ENCODE measurements at regions not wholly inside any gene's neighbourhood (a gene's known extent, or its start where the extent isn't known, plus 50 kb on each side); places are given as distances from the start of the nearest gene placed in this dataset.
"Not testable (repeated sequence)": the region's sequence is repeated elsewhere in the genome, so short reads cannot be mapped to it uniquely, and the experiment has no call there.

GRCh38 chr20:24842274-24842917 lies 106.7 kb upstream of the CST7 start:
- Mint-ChIP-seq H3K27ac (no peak overlapping the region), H3K36me3 (ENCODE audit: low read depth) (no peaks in the 10 kb centered on the region), H3K9me3 (peaks cover 11% of the 10 kb centered on the region), H3K4me1 (ENCODE audit: low read depth) (no peaks in the 10 kb centered on the region), H3K27me3 (peaks cover 11% of the 10 kb centered on the region), H3K4me3 (no peak overlapping the region)

DNA sequence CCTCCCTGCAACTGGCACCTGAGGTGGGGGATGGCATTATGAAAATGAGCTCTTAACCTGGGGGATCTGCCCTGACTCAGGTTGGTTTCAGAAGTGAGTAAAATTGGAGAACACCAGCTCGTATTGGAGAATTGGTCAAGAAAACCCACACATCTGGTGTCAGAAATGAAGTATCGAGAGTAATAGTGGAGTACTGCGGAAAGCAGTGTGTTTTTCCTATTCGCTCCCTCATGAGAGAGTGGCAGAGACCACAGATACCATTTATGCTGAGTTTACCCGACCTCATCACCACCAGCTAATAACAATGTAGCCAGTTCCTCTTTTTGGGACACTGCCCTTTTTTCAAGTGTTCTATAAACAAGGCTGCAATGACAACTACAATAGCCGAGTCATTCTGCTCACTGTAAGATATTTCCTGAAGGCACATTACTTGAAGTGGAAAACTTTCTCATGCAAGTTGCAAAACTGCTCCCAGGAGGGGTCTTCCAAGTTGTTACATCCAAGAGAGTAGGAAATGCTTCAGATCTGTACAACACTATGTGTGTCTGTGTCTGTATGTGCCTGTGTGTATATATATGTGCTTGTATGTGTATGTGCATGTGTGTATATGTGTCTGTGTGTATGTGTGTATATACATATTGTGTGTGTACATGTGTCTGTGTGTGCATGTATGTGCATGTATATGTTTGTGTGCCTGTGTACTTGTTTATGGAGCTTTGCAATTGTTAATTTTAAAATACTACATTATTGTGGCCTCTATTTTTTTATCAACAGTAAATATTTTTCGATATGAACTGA lies 106.0 kb upstream of the CST7 start:
- Mint-ChIP-seq H3K27ac (no peak overlapping the region), H3K27me3 (peaks cover 15% of the 10 kb centered on the region), H3K4me1 (ENCODE audit: low read depth) (no peaks in the 10 kb centered on the region), H3K4me3 (no peak overlapping the region), H3K9me3 (peaks cover 17% of the 10 kb centered on the region), H3K36me3 (ENCODE audit: low read depth) (no peaks in the 10 kb centered on the region)

DNA sequence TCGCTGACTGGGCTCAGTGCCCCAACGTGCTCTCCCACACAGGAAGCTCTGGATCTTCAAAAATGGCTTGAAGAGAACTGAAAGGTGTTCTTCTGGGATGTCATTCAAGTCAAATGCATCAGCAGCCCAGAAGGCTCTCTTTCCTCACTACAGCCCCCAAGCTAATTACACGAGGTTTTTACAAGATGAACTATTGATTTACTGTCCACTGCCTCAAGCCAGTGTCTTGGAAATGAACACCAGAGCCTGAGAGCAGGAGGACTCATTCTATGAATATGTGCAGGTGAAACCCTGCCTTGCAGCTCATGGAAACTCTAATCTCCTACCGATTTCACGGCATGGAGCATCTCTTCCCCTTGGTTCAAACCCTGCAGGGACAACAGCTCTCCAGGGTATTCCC lies 98.9 kb upstream of the CST7 start:
- Mint-ChIP-seq H3K4me3 (no peak overlapping the region), H3K27ac (no peak overlapping the region), H3K27me3 (peaks cover 31% of the 10 kb centered on the region), H3K4me1 (ENCODE audit: low read depth) (no peaks in the 10 kb centered on the region), H3K9me3 (peaks cover 28% of the 10 kb centered on the region), H3K36me3 (ENCODE audit: low read depth) (no peaks in the 10 kb centered on the region)

GRCh38 chr20:24851346-24852019 lies 97.6 kb upstream of the CST7 start:
- no peaks in the 10 kb centered on the region for H3K4me1 Mint-ChIP-seq (ENCODE audit: low read depth)
- no peak overlapping the region for H3K4me3 Mint-ChIP-seq
- no peaks in the 10 kb centered on the region for H3K36me3 Mint-ChIP-seq (ENCODE audit: low read depth)
- peaks cover 27% of the 10 kb centered on the region for H3K27me3 Mint-ChIP-seq
- H3K27ac Mint-ChIP-seq, result no peak overlapping the region
- H3K9me3 Mint-ChIP-seq, result peaks cover 20% of the 10 kb centered on the region

- no peak overlapping the region for H3K27ac Mint-ChIP-seq
- no peaks in the 10 kb centered on the region for H3K36me3 Mint-ChIP-seq (ENCODE audit: low read depth)
- peaks cover 9% of the 10 kb centered on the region for H3K9me3 Mint-ChIP-seq
- H3K27me3 Mint-ChIP-seq, result peaks cover 28% of the 10 kb centered on the region
- no peaks in the 10 kb centered on the region for H3K4me1 Mint-ChIP-seq (ENCODE audit: low read depth)
- H3K4me3 Mint-ChIP-seq, result no peak overlapping the region
Observed at GRCh38 chr20:24853916-24854315, 95.2 kb upstream of the CST7 start.

DNA sequence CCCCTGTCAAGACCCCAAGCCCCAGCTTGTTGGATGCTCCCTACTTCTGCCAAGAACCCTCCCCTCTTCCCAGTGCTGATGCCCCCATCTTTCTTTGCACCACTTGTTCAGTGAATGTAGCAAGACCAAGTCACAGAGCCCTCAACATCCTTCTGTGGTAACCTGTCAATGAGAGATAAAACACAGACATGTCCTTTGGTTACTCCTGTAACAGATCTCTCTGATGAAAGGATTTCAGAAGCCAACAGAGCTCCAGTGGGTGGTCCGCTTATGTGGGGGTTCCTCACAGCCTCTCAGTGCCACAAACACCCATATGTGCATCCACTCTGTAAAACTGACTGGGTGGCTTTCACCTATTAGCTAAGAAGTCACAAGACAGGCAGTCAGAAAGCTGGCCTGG lies 93.2 kb upstream of the CST7 start:
- H3K27me3 Mint-ChIP-seq, result peaks cover 21% of the 10 kb centered on the region
- no peak overlapping the region for H3K27ac Mint-ChIP-seq
- H3K36me3 Mint-ChIP-seq (ENCODE audit: low read depth), result no peaks in the 10 kb centered on the region
- H3K4me3 Mint-ChIP-seq, result no peak overlapping the region
- no peaks in the 10 kb centered on the region for H3K4me1 Mint-ChIP-seq (ENCODE audit: low read depth)
- peaks cover 13% of the 10 kb centered on the region for H3K9me3 Mint-ChIP-seq

- Mint-ChIP-seq H3K27me3 (peaks cover 15% of the 10 kb centered on the region), H3K9me3 (peaks cover 13% of the 10 kb centered on the region)
- not testable (repeated sequence) for H3K4me1 Mint-ChIP-seq (ENCODE audit: low read depth); H3K27ac Mint-ChIP-seq; H3K4me3 Mint-ChIP-seq; H3K36me3 Mint-ChIP-seq (ENCODE audit: low read depth)
Observed at GRCh38 chr20:24858500-24858899, 90.6 kb upstream of the CST7 start.

GRCh38 chr20:24859539-24859938 lies 89.5 kb upstream of the CST7 start:
- no peak overlapping the region for H3K27ac Mint-ChIP-seq
- H3K4me1 Mint-ChIP-seq (ENCODE audit: low read depth), result no peaks in the 10 kb centered on the region
- no peak overlapping the region for H3K4me3 Mint-ChIP-seq

DNA sequence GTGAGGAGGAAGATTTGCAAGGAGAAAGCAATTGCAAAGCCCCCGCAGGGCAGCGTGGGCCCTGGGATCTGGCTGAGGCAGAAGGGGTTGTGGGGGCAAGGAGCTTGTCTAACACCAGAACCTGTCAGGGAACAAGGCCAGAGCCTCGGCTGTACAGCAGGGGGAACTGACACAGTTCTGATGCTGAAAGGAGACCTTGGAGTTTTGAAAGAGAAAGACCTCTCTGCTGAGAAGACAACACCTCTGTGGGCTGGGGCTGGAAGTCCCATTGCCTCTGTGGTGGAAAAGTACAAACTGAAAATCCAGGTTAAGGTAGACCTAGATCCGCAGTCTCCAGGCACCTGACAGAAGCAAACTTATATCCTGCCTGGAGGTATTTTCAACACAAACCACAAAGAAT lies 86.9 kb upstream of the CST7 start:
- Mint-ChIP-seq H3K27ac (no peak overlapping the region), H3K4me1 (ENCODE audit: low read depth) (no peaks in the 10 kb centered on the region), H3K36me3 (ENCODE audit: low read depth) (no peaks in the 10 kb centered on the region), H3K27me3 (peaks cover 9% of the 10 kb centered on the region), H3K9me3 (peaks cover 19% of the 10 kb centered on the region), H3K4me3 (no peak overlapping the region)

More at GRCh38 chr20:24859539-24859938, 89.5 kb upstream of the CST7 start:
- Mint-ChIP-seq H3K36me3 (ENCODE audit: low read depth) (no peaks in the 10 kb centered on the region), H3K27me3 (peaks cover 15% of the 10 kb centered on the region), H3K9me3 (peaks cover 16% of the 10 kb centered on the region)

DNA sequence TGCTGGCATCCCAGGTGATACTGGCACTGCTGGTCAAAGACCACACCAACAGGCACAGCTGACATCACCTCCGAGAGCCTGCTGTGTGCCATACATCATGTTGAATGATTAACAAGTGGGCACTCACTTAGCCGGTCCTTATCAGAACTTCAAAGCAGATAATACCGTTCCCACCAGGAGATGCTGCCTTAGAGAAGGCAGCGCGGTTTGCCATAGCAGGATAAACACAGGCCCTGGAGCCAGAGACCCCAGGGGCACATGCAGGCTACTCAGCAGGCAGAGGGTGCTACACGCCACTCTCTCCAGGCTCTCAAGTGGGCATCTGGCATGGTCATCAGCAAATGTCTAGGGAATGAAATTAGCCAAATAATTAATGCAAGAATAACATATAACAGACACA lies 86.5 kb upstream of the CST7 start:
- H3K27ac Mint-ChIP-seq, result no peak overlapping the region
- H3K4me3 Mint-ChIP-seq, result no peak overlapping the region
- no peaks in the 10 kb centered on the region for H3K36me3 Mint-ChIP-seq (ENCODE audit: low read depth)
- H3K9me3 Mint-ChIP-seq, result peaks cover 19% of the 10 kb centered on the region
- H3K4me1 Mint-ChIP-seq (ENCODE audit: low read depth), result no peaks in the 10 kb centered on the region
- peaks cover 9% of the 10 kb centered on the region for H3K27me3 Mint-ChIP-seq

DNA sequence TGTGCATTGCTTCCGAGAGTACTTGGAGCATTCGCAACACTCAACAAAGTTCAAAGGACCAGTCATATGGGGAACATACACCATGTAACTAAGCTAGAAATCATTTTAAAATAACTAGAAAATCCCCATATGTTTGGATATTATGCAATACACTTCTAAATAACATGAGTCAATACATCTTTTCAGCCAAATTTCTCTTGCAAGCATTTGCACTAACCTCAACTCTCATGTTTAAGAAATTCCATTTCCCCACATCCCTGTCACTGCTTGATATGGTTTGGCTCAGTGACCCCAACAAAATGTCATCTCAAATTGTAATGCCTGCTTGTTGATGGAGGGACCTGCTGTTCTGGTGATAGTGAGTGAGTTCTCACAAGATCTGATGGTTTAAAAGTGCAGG lies 85.7 kb upstream of the CST7 start:
- no peak overlapping the region for H3K4me3 Mint-ChIP-seq
- H3K36me3 Mint-ChIP-seq (ENCODE audit: low read depth), result no peaks in the 10 kb centered on the region
- peaks cover 19% of the 10 kb centered on the region for H3K9me3 Mint-ChIP-seq
- H3K4me1 Mint-ChIP-seq (ENCODE audit: low read depth), result no peaks in the 10 kb centered on the region
- H3K27ac Mint-ChIP-seq, result no peak overlapping the region
- H3K27me3 Mint-ChIP-seq, result peaks cover 6% of the 10 kb centered on the region

GRCh38 chr20:24866008-24866407 lies 83.1 kb upstream of the CST7 start:
- Mint-ChIP-seq H3K27me3 (no peaks in the 10 kb centered on the region), H3K9me3 (peaks cover 15% of the 10 kb centered on the region), H3K4me1 (ENCODE audit: low read depth) (no peaks in the 10 kb centered on the region), H3K4me3 (no peak overlapping the region), H3K36me3 (ENCODE audit: low read depth) (no peaks in the 10 kb centered on the region), H3K27ac (no peak overlapping the region)

DNA sequence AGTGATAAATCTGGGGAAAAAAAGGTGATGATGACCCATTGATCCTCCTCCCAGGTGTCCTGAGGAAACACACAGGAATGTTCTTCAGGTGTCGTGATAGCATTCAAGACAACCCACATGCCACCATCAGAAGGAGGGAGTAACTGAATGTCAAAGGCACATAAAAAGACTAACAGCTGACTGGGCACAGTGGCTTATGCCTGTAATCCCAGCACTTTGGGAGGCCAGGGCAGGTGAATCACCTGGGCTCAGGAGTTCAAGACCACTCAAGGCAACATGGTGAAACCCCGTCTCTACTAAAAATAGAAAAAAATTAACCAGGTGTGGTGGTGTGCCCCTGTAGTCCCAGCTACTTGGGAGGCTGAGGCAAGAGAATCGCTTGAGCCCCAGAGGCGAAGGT lies 82.3 kb upstream of the CST7 start:
- H3K27ac Mint-ChIP-seq, result no peak overlapping the region
- H3K4me1 Mint-ChIP-seq (ENCODE audit: low read depth), result no peaks in the 10 kb centered on the region
- H3K27me3 Mint-ChIP-seq, result no peaks in the 10 kb centered on the region
- H3K36me3 Mint-ChIP-seq (ENCODE audit: low read depth), result no peaks in the 10 kb centered on the region
- H3K4me3 Mint-ChIP-seq, result no peak overlapping the region
- peaks cover 15% of the 10 kb centered on the region for H3K9me3 Mint-ChIP-seq

- no peak overlapping the region for H3K27ac Mint-ChIP-seq
- no peak overlapping the region for H3K4me3 Mint-ChIP-seq
- H3K36me3 Mint-ChIP-seq (ENCODE audit: low read depth), result no peaks in the 10 kb centered on the region
- peaks cover 15% of the 10 kb centered on the region for H3K9me3 Mint-ChIP-seq
- H3K27me3 Mint-ChIP-seq, result no peaks in the 10 kb centered on the region
- H3K4me1 Mint-ChIP-seq (ENCODE audit: low read depth), result no peaks in the 10 kb centered on the region
Observed at GRCh38 chr20:24867556-24867955, 81.5 kb upstream of the CST7 start.

DNA sequence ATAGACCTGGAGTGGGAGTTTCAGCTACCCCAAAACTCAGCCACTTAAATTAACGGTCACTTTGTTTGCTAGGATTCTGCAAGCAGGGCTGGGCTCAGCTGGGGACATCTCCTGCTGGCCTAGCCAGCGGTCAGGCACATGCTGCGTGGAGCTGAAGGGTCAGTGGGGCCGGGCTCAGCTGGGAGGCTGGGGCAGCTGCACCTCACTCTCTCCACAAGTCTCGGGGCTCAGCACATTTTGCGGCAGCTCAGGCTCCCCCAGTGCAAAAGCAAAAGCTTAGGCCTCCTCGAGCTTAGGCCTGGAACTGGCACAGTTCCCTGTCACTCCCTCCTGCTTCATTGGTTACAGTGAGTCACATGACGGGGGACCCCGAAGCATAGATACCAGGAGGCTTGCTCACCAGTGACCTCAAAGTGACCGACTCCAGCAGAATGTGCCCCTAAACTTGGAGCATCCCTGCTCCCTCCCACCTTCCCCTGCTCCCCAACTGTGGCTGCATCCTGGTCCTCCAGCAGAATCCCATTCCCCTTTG lies 80.6 kb upstream of the CST7 start:
- Mint-ChIP-seq H3K36me3 (ENCODE audit: low read depth) (no peaks in the 10 kb centered on the region), H3K4me3 (no peak overlapping the region), H3K4me1 (ENCODE audit: low read depth) (no peaks in the 10 kb centered on the region), H3K9me3 (peaks cover 15% of the 10 kb centered on the region), H3K27me3 (no peaks in the 10 kb centered on the region), H3K27ac (no peak overlapping the region)

Measured in stimulated activated naive CD8-positive, alpha-beta T cell treated with anti-CD3 and anti-CD28 coated beads, Interleukin-15, Interleukin-2, amounts not matched to agents 100 ng/mL and 50 ng/mL, for 24 hours (primary cell).